ENCODE measurements at regions not wholly inside any gene's neighbourhood (a gene's known extent, or its start where the extent isn't known, plus 50 kb on each side); places are given as distances from the start of the nearest gene placed in this dataset.

DNA sequence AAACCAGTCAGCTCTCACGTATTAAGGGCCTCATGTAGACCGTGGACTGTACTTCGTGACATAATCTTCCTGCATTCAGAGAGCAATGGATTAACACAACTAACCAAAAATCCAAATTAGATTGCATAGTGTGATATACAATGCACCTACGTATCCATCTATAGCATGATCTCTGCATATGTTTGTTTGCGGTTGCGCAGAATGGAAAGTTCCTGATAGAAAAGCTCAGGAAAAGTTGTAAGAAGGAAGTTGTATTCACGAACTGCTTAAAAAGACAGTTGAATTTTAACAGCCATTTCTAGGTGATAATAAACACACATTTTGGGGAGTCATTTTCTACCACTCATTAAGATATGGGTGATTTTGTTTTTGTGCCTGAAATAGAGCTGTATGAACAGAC is 869.0 kb downstream of the TLE4 start:
- ATAC-seq: no peak
- H3K4me1 Mint-ChIP-seq: no peaks in the 10 kb centered on the region
- H3K9me3 Mint-ChIP-seq: peaks cover 0 to 7% (median 2%) of the 10 kb centered on the region in 9 donors
- no peak overlapping the region for H3K27ac Mint-ChIP-seq
- POLR2A ChIA-PET: no interaction called here
- no peak overlapping the region for H3K4me3 Mint-ChIP-seq
- peaks cover 0 to 4% (median 0%) of the 10 kb centered on the region in 5 donors for H3K27me3 Mint-ChIP-seq
- H3K36me3 Mint-ChIP-seq: no peaks in the 10 kb centered on the region
- no peak for DNase-seq

DNA sequence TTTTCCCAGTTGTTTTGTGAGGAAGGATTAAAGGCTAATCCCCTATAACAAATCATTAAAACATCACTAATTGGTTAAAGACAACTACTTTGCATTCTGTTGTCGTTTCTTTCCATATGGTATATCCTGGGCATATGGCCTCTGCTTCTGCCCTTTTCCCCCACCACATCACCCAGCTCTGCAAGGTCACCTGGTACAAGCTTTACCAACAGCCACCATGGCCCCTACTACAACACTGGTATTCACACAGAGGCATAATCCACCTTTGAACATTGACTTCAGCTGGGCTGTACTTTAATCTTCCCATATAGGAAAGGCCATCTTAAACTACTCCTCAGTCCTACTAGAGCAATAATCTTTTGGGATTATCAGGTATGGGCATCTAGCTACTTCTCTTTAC is 866.1 kb downstream of the TLE4 start:
- Mint-ChIP-seq H3K4me1 (no peaks in the 10 kb centered on the region), H3K27me3 (no peaks in the 10 kb centered on the region), H3K4me3 (no peak overlapping the region), H3K36me3 (no peaks in the 10 kb centered on the region), H3K27ac (no peak overlapping the region), H3K9me3 (peaks cover 0 to 15% (median 1%) of the 10 kb centered on the region in 9 donors)
- ATAC-seq: no peak
- POLR2A ChIA-PET: no interaction called here
- DNase-seq: no peak

DNA sequence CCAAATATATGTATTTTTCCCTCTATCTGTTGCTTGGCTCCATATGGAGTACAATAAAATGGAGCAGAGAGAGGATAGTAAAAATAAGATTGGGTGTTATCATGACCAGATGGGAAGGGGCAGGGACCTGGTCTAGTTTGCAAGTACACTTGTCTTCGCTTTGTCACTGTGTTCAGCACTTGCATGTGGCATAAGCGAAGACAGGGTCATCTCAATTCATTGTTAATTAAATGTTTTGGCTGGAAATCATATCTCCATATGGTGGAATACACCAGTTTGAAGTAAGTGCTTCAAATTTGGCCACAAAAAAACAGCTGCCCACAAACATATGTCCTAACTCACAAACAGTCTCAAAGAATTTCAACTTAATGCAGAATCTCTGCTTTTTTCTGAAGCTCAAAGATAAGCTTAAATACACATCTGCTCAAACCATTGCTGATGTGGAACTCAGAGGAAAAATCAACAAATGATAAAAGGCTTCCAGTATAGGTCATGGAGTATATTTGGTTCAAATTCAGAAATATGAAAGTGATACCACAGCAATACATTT is 865.4 kb downstream of the TLE4 start:
- ATAC-seq (no peak), DNase-seq (no peak)
- H3K4me3 Mint-ChIP-seq: no peak overlapping the region
- no peaks in the 10 kb centered on the region for H3K4me1 Mint-ChIP-seq
- no peaks in the 10 kb centered on the region for H3K36me3 Mint-ChIP-seq
- H3K27me3 Mint-ChIP-seq: no peaks in the 10 kb centered on the region
- peaks cover 0 to 15% (median under 1%) of the 10 kb centered on the region in 9 donors for H3K9me3 Mint-ChIP-seq
- H3K27ac Mint-ChIP-seq: no peak overlapping the region
- POLR2A ChIA-PET: no interaction called here

DNA sequence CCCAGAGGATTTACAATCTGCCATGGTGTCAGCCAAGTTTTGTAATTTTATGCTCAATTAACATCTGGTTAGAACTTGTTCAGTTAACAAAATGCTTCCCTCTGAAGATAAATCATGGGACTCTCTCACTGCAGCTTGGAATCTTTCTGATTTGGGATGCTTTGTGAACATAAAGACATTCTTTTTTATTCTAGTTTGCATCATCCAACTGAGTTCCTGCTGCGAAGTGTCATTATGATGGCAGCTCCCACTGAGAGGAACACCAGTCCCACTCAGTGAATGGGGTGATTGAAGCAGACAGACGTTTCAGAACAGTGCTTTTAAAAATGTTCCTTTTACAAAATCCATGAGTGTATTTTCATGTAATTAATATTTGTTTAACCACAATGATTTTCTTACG is 863.8 kb downstream of the TLE4 start:
- Mint-ChIP-seq H3K4me3 (no peak overlapping the region), H3K27ac (no peak overlapping the region)
- POLR2A ChIA-PET: no interaction called here

GRCh38 chr9:80426992-80427391 is 855.2 kb downstream of the TLE4 start:
- POLR2A ChIA-PET: no interaction called here
- no peak for DNase-seq
- H3K4me3 Mint-ChIP-seq: no peak overlapping the region
- H3K27ac Mint-ChIP-seq: no peak overlapping the region
- peaks cover 0 to 2% (median 0%) of the 10 kb centered on the region in 5 donors for H3K27me3 Mint-ChIP-seq
- no peaks in the 10 kb centered on the region for H3K36me3 Mint-ChIP-seq
- no peak for ATAC-seq
- no peaks in the 10 kb centered on the region for H3K4me1 Mint-ChIP-seq
- H3K9me3 Mint-ChIP-seq: peaks cover 0 to 10% (median 3%) of the 10 kb centered on the region in 9 donors

More for the DNA sequence above, 863.8 kb downstream of the TLE4 start:
- H3K27me3 Mint-ChIP-seq: no peaks in the 10 kb centered on the region
- no peaks in the 10 kb centered on the region for H3K4me1 Mint-ChIP-seq
- DNase-seq: no peak
- ATAC-seq: no peak
- H3K9me3 Mint-ChIP-seq: peaks cover 0 to 14% (median 0%) of the 10 kb centered on the region in 9 donors
- H3K36me3 Mint-ChIP-seq: no peaks in the 10 kb centered on the region

GRCh38 chr9:80417211-80417773 is 845.5 kb downstream of the TLE4 start:
- no peak for DNase-seq
- POLR2A ChIA-PET: no interaction called here
- H3K4me3 Mint-ChIP-seq: no peak overlapping the region
- no peak overlapping the region for H3K27ac Mint-ChIP-seq
- no peak for ATAC-seq
- H3K27me3 Mint-ChIP-seq: peaks cover 0 to 4% (median 0%) of the 10 kb centered on the region in 5 donors
- H3K36me3 Mint-ChIP-seq: peaks cover 0 to 26% (median 0%) of the 10 kb centered on the region in 3 donors
- H3K4me1 Mint-ChIP-seq: no peaks in the 10 kb centered on the region
- peaks cover 16 to 41% (median 23%) of the 10 kb centered on the region in 9 donors for H3K9me3 Mint-ChIP-seq

DNA sequence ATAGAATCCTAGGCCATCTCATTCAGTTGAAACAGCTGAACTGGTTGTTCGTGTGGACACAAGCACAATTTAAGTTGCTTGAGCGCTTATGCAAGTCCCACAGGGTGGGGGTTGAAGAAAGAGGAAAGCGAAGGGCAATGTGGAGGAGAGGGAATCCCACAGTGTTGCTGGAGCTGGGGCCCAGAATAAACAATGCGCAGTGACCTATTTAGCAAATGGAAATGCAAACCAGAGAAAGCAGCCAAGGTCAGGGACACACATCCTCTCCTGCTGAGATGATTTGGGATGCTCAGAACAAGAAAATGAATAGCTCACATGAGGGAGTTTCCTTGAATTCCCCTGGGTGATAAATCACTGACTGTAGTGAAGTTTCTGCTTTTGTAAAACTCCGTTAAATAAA is 838.3 kb downstream of the TLE4 start:
- ATAC-seq (no peak), DNase-seq (no peak)
- POLR2A ChIA-PET: no interaction called here
- Mint-ChIP-seq H3K9me3 (peaks cover 0 to 26% (median 7%) of the 10 kb centered on the region in 9 donors), H3K36me3 (no peaks in the 10 kb centered on the region), H3K27ac (no peak overlapping the region), H3K27me3 (no peaks in the 10 kb centered on the region), H3K4me3 (no peak overlapping the region), H3K4me1 (no peaks in the 10 kb centered on the region)

GRCh38 chr9:80407220-80407619 is 835.5 kb downstream of the TLE4 start:
- no peak overlapping the region for H3K4me3 Mint-ChIP-seq
- ATAC-seq: no peak

DNA sequence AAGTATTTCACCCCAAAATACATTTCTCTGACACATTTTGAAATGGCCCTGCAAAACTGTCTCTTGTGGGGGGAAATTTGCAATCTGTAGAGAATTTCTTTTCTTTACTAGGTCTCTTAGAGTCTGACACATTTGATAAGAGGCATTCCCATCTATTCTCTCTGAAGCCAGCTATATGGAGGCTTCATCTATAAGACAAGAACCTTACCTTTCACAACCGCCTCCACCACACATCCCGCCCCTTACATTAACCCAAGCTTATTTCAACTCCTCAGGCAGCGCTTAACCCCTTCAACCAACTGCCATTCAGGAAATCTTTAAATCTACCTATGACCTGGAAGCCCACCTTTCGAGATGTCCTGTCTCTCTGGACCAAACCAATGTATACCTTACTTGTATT is 829.5 kb downstream of the TLE4 start:
- H3K27me3 Mint-ChIP-seq: no peaks in the 10 kb centered on the region
- peaks cover 0 to 14% (median 5%) of the 10 kb centered on the region in 9 donors for H3K9me3 Mint-ChIP-seq
- no peak for ATAC-seq
- H3K4me1 Mint-ChIP-seq: no peaks in the 10 kb centered on the region
- no peak overlapping the region for H3K4me3 Mint-ChIP-seq
- POLR2A ChIA-PET: no interaction called here
- no peaks in the 10 kb centered on the region for H3K36me3 Mint-ChIP-seq
- H3K27ac Mint-ChIP-seq: no peak overlapping the region
- no peak for DNase-seq

More at GRCh38 chr9:80407220-80407619, 835.5 kb downstream of the TLE4 start:
- Mint-ChIP-seq H3K27ac (no peak overlapping the region), H3K9me3 (peaks cover 0 to 26% (median 7%) of the 10 kb centered on the region in 9 donors), H3K27me3 (no peaks in the 10 kb centered on the region), H3K4me1 (no peaks in the 10 kb centered on the region), H3K36me3 (no peaks in the 10 kb centered on the region)
- POLR2A ChIA-PET: no interaction called here
- DNase-seq: no peak

DNA sequence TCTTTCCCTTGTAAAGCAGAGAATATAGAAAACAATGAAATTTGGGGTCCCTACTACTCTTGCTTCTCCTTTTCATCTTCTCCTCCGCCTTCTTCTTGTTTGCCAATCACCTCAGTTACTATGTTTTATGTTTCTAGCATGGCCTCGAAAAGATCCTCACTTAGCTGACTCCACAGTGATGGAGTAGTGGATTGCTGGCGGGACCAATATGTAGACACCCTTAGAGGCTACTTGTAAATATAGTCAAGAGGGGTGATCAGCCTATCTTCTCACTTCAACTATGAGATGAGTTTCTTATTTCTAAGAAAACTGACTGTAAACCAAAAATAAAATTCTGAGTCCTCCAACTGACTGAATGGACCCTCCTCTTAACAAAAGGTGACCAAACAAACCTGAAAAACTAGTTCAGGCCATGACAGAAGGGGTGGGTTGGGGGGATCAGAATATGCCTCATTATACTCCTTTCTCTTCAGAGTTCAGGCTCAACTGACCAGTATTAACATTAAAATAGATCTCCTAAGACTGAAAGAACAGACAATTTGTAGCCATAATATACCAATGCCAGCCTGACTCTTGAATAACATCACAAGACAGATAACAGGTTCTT is 829.0 kb downstream of the TLE4 start:
- H3K27ac Mint-ChIP-seq: no peak overlapping the region

GRCh38 chr9:80399606-80400005 is 827.8 kb downstream of the TLE4 start:
- ATAC-seq (no peak), DNase-seq (no peak)
- H3K36me3 Mint-ChIP-seq: no peaks in the 10 kb centered on the region
- no peak overlapping the region for H3K27ac Mint-ChIP-seq
- H3K27me3 Mint-ChIP-seq: no peaks in the 10 kb centered on the region
- POLR2A ChIA-PET: no interaction called here
- H3K4me3 Mint-ChIP-seq: no peak overlapping the region
- no peaks in the 10 kb centered on the region for H3K4me1 Mint-ChIP-seq
- peaks cover 0 to 14% (median 5%) of the 10 kb centered on the region in 9 donors for H3K9me3 Mint-ChIP-seq

More for the DNA sequence above, 829.0 kb downstream of the TLE4 start:
- no peak overlapping the region for H3K4me3 Mint-ChIP-seq
- DNase-seq (no peak), ATAC-seq (no peak)
- H3K36me3 Mint-ChIP-seq: no peaks in the 10 kb centered on the region
- peaks cover 0 to 14% (median 5%) of the 10 kb centered on the region in 9 donors for H3K9me3 Mint-ChIP-seq
- no peaks in the 10 kb centered on the region for H3K27me3 Mint-ChIP-seq
- H3K4me1 Mint-ChIP-seq: no peaks in the 10 kb centered on the region
- POLR2A ChIA-PET: no interaction called here

- POLR2A ChIA-PET: no interaction called here
- DNase-seq: no peak
- H3K36me3 Mint-ChIP-seq: no peaks in the 10 kb centered on the region
- ATAC-seq: no peak
- no peaks in the 10 kb centered on the region for H3K27me3 Mint-ChIP-seq
- no peak overlapping the region for H3K27ac Mint-ChIP-seq
- no peak overlapping the region for H3K4me3 Mint-ChIP-seq
- peaks cover 0 to 18% (median 3%) of the 10 kb centered on the region in 9 donors for H3K9me3 Mint-ChIP-seq
- H3K4me1 Mint-ChIP-seq: no peaks in the 10 kb centered on the region
These were observed 816.1 kb downstream of the TLE4 start for GRCh38 chr9:80387828-80388227.

DNA sequence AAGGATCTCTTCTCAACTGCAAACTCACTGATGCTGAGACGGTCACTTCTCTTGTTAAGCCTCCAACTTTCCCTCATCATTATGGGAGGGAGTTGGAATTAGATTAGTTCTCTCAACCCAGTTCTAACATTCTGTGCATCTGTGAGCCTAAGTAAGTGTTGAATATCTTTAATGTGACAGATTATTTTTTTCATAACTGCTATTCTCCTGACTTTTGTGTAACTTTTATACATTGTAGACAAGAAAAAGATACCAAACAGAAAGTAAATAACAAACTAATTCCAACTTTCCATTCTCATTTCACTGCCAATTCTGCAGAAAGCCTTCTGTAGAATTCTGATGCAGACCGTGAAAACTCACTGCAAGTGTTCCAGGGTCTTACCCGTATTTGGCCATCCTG is 813.5 kb downstream of the TLE4 start:
- Mint-ChIP-seq H3K36me3 (no peaks in the 10 kb centered on the region), H3K4me3 (no peak overlapping the region), H3K9me3 (peaks cover 0 to 3% (median 0%) of the 10 kb centered on the region in 9 donors), H3K27ac (no peak overlapping the region), H3K27me3 (no peaks in the 10 kb centered on the region), H3K4me1 (no peaks in the 10 kb centered on the region)
- POLR2A ChIA-PET: no interaction called here
- DNase-seq: no peak
- no peak for ATAC-seq

GRCh38 chr9:80383331-80383730 is 811.6 kb downstream of the TLE4 start:
- Mint-ChIP-seq H3K27ac (no peak overlapping the region), H3K27me3 (no peaks in the 10 kb centered on the region), H3K4me3 (no peak overlapping the region), H3K9me3 (peaks cover 0 to 3% (median 0%) of the 10 kb centered on the region in 9 donors), H3K4me1 (no peaks in the 10 kb centered on the region), H3K36me3 (no peaks in the 10 kb centered on the region)
- POLR2A ChIA-PET: no interaction called here
- ATAC-seq (no peak), DNase-seq (no peak)

All from naive thymus-derived CD8-positive, alpha-beta T cell (primary cell).